Astrocyte of the cerebellum (primary cell): ENCODE measurements at regions not wholly inside any gene's neighbourhood (a gene's known extent, or its start where the extent isn't known, plus 50 kb on each side); places are given as distances from the start of the nearest gene placed in this dataset.

Experiments used
- DNase-seq: peaks from one replicate; pipeline ENCODE4 v3.0.0-alpha.2; 2011; ENCODE audit warnings: low read depth
- H3K4me3 ChIP-seq: 2 replicates; pipeline ENCODE4 v1.5.1; 2011; ENCODE audit warnings: mild to moderate bottlenecking, low read depth, low read length, moderate library complexity
- in situ Hi-C: cut with HindIII; loops from 2 replicates; pipeline ENCODE4 v1.10.0; 2017; ENCODE audit warnings: low sequenced_read_pairs
- TF ChIP-seq, protein P1 (sequence below): IDR thresholded peaks from 2 replicates; pipeline ENCODE4 v1.5.1; 2012; ENCODE audit warnings: low read length, low read depth, moderate library complexity, mild to moderate bottlenecking; ENCODE audit errors: missing control alignments

GRCh38 chr11:70630816-70631623 lies 232.7 kb downstream of the CTTN start:
- in situ Hi-C loops = no loop called here
- no peak for DNase-seq
- TF ChIP-seq, protein P1, sequence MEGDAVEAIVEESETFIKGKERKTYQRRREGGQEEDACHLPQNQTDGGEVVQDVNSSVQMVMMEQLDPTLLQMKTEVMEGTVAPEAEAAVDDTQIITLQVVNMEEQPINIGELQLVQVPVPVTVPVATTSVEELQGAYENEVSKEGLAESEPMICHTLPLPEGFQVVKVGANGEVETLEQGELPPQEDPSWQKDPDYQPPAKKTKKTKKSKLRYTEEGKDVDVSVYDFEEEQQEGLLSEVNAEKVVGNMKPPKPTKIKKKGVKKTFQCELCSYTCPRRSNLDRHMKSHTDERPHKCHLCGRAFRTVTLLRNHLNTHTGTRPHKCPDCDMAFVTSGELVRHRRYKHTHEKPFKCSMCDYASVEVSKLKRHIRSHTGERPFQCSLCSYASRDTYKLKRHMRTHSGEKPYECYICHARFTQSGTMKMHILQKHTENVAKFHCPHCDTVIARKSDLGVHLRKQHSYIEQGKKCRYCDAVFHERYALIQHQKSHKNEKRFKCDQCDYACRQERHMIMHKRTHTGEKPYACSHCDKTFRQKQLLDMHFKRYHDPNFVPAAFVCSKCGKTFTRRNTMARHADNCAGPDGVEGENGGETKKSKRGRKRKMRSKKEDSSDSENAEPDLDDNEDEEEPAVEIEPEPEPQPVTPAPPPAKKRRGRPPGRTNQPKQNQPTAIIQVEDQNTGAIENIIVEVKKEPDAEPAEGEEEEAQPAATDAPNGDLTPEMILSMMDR = no peak
- H3K4me3 ChIP-seq = no peak overlapping the region

GRCh38 chr11:70631624-70632047 lies 233.3 kb downstream of the CTTN start:
- DNase-seq = no peak
- no peak overlapping the region for H3K4me3 ChIP-seq
- in situ Hi-C loops = no loop called here
- TF ChIP-seq, protein P1 = no peak

DNA sequence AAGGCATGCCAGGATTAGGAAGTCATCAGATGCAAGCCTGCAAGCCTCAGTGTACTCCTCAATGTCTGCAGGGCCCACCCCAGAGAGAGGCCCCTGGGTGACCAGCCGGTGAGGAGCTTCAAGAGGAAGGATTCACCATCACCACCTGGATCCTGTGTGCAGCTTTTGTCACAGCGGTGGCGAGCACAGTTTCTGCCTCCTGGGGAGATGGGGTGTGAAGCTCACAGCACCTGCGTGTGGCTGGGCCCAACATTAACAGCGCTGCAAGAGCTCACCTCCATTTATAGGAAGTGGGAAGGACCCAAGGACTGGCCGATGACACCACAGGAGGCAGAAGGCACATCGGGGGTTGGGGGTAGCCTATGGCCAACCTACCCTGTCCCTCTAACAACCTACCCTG lies 235.3 kb downstream of the CTTN start:
- TF ChIP-seq, protein P1 = no peak
- in situ Hi-C loops = no loop called here
- H3K4me3 ChIP-seq = no peak overlapping the region
- no peak for DNase-seq

DNA sequence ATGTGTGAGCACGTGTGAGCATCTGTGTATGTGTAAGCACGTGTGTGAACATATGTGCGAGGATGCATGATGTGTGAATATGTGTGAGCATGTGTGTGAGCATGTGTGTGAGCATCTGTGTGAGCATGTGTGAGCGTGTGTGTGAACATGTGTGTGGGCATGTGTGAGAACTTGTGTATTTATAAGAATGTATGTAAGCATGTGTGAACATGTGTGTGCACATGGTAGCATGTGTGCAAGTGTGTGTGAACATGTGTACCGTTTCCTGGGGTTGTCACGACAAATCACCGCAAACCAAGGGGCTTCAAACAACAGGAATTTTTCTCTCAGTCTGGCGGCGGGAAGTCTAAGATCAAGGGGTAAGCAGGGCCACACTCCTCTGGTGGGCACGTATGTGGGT lies 238.3 kb downstream of the CTTN start:
- TF ChIP-seq, protein P1 = no peak
- no peak overlapping the region for H3K4me3 ChIP-seq
- in situ Hi-C loops = no loop called here
- DNase-seq = no peak

DNA sequence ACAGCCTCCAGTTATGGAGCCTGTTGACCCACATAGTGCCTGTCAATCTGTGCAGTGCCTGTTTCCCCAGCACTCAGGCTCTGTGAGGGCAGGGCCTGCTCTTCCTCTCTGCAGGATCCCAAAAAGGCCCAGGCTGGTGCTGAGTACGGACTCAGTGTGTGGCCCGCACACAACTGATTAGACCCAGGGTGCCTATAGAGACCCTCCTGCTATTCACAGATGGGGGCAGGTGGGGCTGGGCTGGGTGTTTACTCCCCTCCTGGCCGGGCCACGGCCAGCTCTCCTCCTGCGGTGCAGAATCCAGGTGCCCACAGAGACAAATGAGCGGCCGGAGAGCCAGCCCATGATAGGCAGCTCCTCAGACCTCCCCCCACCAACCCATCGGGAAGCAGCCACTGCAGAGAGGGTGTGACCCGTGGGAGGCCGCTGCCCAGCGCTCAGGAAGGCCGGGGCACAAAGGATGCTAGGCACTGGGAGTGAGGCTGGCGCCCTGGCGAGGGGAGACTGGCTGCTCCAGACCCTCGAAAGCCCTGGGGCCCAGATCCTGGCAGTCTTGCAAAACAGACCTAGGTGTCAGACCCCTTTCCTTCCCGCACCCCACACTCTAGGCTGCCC lies 239.0 kb downstream of the CTTN start:
- no peak overlapping the region for H3K4me3 ChIP-seq
- in situ Hi-C loops = no loop called here
- DNase-seq = no peak
- TF ChIP-seq, protein P1 = no peak

DNA sequence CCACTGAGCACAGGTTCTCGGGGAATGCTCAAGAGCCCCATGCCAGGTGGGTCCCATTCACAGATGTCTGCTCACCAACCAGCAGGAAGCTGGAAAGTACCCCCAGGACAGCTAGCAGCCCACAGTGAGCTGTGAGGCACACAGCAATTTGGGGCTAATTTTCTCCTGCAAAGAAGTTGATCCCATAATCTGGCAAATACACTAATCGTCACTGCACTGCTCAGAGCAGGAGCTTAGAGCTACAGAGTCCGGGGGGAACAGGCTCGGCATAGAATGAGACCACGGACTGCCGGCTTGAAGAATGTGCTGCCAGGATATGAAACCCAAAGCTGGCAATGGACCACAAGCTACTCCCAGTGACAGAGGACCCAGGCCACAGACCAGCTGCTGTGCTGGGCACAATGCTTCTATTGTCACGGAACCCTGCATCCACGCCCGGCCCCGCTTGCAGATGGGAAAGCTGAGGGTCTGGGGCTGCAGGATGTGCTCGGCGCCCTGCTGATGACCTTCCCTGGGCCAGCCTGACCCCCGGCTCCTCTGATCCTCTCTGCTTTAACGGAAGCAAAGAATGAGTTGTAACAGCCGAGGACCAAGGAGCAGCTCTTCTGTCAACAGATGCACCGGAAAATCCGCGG lies 239.7 kb downstream of the CTTN start:
- TF ChIP-seq, protein P1 = no peak
- in situ Hi-C loops = no loop called here
- DNase-seq = no peak
- H3K4me3 ChIP-seq = no peak overlapping the region
